Effector memory CD8-positive, alpha-beta T cell (primary cell): ENCODE measurements at regions not wholly inside any gene's neighbourhood (a gene's known extent, or its start where the extent isn't known, plus 50 kb on each side); places are given as distances from the start of the nearest gene placed in this dataset.

Source experiments
- ATAC-seq: fragments of 150-1000 bp; cut with Tn5 transposase; replicated peaks from 2 replicates; pipeline ENCODE4 v1.10.0; 2021; ENCODE audit warnings: mild to moderate bottlenecking, moderate library complexity
- DNase-seq, 3 experiments: peaks; one replicate each; pipeline ENCODE4 v3.0.0; 2021
- H3K27ac Mint-ChIP-seq, 2 donors: one replicate each; pipeline ENCODE4 v1.8.0; 2022; ENCODE audit warnings: mild to moderate bottlenecking in 2 of 2, mixed read lengths in 2 of 2, moderate library complexity in 2 of 2
- H3K27me3 Mint-ChIP-seq, 2 donors: one replicate each; pipeline ENCODE4 v1.8.0; 2022; ENCODE audit warnings: mixed read lengths in 2 of 2
- H3K36me3 Mint-ChIP-seq: one replicate; pipeline ENCODE4 v1.8.0; 2022; ENCODE audit warnings: mild to moderate bottlenecking, moderate library complexity, mixed read lengths; ENCODE audit not compliant: insufficient read depth
- H3K4me1 Mint-ChIP-seq, 2 donors: one replicate each; pipeline ENCODE4 v1.8.0; 2022; ENCODE audit warnings: low read depth in 2 of 2, mixed read lengths in 2 of 2
- H3K4me3 Mint-ChIP-seq, 2 donors: one replicate each; pipeline ENCODE4 v1.8.0; 2022; ENCODE audit warnings: mild to moderate bottlenecking in 2 of 2, mixed read lengths in 2 of 2, moderate library complexity in 2 of 2
- H3K9me3 Mint-ChIP-seq, 2 donors: one replicate each; pipeline ENCODE4 v1.8.0; 2022; ENCODE audit warnings: mixed read lengths in 2 of 2

DNA sequence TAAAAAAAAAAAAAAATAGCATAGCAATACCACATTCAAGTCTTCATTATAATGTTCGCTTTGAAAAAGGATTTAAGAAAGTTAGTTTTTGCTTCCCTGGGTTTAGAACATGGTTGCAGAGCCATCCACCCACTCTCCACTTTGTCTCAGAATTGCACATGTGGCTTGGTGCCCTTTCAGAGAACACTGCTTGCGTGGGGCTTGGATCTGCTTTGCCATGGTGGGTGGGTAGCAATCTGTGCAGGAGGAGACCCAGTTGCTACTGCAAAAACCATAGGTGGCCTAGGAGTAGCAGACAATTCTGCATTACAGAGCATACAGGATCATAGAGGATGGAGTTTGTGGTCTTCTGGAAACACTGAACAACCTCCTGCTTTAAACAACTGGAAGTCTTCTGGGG lies 421.4 kb upstream of the CELF2 start:
- ATAC-seq (no peak), DNase-seq (no peak)
- H3K9me3 Mint-ChIP-seq: peaks cover 0 to 2% of the 10 kb centered on the region in 2 donors
- no peaks in the 10 kb centered on the region for H3K4me1 Mint-ChIP-seq
- H3K27me3 Mint-ChIP-seq: peaks cover 6 to 7% of the 10 kb centered on the region in 2 donors
- H3K4me3 Mint-ChIP-seq: no peak overlapping the region
- H3K27ac Mint-ChIP-seq: no peak overlapping the region
- H3K36me3 Mint-ChIP-seq: no peaks in the 10 kb centered on the region

DNA sequence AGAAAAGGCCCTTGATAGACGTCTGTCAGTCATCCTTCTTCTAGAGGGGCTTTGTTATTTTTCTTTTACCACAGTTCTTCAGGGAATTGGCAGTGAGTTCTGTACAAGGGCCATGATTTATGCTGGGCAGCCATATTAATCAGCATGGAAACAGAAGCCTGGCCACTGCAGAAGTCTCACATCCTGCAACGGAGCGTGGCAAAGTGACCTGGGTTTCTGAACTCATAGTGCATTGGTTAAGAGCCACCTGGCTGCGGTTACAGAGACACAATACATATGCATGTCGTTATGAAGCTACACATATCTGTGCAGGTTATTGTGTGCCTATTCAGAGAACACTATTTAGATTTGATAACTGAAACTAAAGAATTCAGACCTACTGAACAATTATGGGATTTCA lies 419.4 kb upstream of the CELF2 start:
- Mint-ChIP-seq H3K9me3 (peaks cover 0 to 2% of the 10 kb centered on the region in 2 donors), H3K4me1 (no peaks in the 10 kb centered on the region), H3K4me3 (no peak overlapping the region), H3K27ac (no peak overlapping the region), H3K36me3 (no peaks in the 10 kb centered on the region), H3K27me3 (peaks cover 6 to 7% of the 10 kb centered on the region in 2 donors)
- no peak for DNase-seq
- no peak for ATAC-seq

DNA sequence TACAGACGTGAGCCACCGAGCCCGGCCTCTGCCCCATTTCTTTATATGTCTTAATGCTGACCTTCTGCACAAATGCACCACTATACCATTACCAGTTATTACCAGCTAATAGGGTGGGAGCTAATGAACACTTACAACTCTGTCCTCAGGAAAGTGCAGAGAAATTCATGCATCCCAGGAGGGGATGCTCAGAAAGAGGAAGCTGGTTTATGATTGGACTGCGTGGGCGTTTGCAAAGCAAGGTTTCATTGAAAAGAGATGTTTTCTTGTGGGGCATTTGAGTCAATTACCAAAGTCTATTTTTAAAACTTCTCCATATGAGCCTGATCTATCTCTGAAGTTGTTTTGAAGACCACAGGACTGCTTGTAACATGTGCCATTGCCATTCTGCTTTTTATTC lies 417.7 kb upstream of the CELF2 start:
- no peaks in the 10 kb centered on the region for H3K4me1 Mint-ChIP-seq
- H3K27ac Mint-ChIP-seq: no peak overlapping the region

DNA sequence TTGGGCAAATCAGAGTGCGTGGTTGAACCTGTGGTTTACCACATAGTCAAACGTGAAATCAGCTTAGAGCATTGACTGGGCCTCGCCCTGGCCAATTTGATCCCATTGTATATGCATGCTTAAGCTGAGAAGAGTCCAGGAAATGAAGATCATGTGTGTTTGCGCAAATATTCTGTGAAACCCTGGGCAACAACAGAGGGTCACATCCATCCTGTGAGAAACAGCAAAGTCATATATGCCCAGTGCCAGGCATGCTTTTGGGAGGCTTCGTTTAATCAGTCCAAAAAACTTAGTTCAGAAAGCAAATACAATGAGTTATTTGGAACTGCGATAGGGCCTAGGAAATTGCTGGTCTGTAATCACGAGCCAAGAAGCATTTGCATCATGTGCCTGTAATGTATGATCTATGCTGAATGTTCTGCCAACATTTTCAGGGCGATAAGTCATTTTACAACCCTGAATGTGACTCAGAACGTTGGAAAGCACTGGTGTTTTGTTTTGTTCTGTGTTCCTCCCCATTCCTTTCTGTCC lies 412.1 kb upstream of the CELF2 start:
- peaks cover 6 to 8% of the 10 kb centered on the region in 2 donors for H3K27me3 Mint-ChIP-seq
- H3K4me3 Mint-ChIP-seq: no peak overlapping the region
- ATAC-seq (no peak), DNase-seq (no peak)
- H3K36me3 Mint-ChIP-seq: peaks cover 3% of the 10 kb centered on the region
- no peaks in the 10 kb centered on the region for H3K9me3 Mint-ChIP-seq
- H3K27ac Mint-ChIP-seq: no peak overlapping the region
- no peaks in the 10 kb centered on the region for H3K4me1 Mint-ChIP-seq

More for the DNA sequence above, 417.7 kb upstream of the CELF2 start:
- ATAC-seq (no peak), DNase-seq (no peak)
- Mint-ChIP-seq H3K27me3 (peaks cover 6 to 7% of the 10 kb centered on the region in 2 donors), H3K4me3 (no peak overlapping the region), H3K36me3 (no peaks in the 10 kb centered on the region), H3K9me3 (no peaks in the 10 kb centered on the region)

DNA sequence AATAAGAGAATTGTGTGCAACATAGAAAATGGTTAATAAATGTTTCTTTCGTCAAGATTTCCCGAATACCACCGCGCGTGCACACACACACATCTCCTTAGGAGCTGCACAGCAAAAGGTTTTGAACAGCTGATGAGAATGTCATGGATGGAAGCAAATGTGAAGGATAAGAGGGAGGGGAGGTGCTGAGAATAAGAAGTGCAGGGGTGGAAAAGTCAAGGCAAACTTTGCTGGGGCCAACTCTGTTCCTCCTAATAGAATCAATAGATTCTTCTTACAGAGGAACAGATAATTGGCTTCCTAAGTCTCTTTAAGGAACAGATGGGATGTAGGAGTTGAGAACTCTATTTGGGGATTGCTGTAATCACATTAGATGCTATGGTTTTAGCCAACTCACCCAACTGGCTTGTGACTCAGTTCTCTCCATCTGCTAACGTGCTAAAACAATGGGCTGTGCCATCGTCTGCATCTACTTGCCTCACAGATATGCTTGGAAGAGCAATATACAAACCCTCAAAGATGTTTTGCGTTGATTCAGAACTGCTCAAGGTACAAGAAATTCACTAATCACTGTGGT lies 408.2 kb upstream of the CELF2 start:
- no peak overlapping the region for H3K4me3 Mint-ChIP-seq
- H3K36me3 Mint-ChIP-seq: peaks cover 3% of the 10 kb centered on the region
- H3K27me3 Mint-ChIP-seq: peaks cover 0 to 8% of the 10 kb centered on the region in 2 donors
- ATAC-seq (no peak), DNase-seq (no peak)
- no peaks in the 10 kb centered on the region for H3K4me1 Mint-ChIP-seq
- no peaks in the 10 kb centered on the region for H3K9me3 Mint-ChIP-seq
- H3K27ac Mint-ChIP-seq: no peak overlapping the region

DNA sequence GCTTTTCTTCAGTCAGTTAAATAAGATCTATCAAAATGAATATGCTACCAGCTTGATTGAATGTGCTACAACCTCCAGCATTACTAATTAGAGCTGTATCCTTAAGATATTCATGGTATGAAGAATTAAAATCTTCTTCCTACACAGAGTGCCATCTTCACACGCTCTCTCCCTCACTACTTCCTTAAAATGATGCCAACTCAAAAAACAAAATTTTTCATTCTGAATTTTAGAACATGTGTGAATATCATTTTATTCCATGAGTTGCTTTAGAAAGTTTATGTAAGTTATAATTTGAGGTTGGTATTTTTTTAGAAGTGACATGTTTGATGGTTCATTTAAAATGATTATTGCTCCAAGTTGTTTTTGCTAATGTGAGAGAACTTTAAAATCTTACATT lies 407.5 kb upstream of the CELF2 start:
- ATAC-seq (no peak), DNase-seq (no peak)
- H3K9me3 Mint-ChIP-seq: no peaks in the 10 kb centered on the region
- no peak overlapping the region for H3K4me3 Mint-ChIP-seq
- H3K36me3 Mint-ChIP-seq: peaks cover 3% of the 10 kb centered on the region
- H3K27me3 Mint-ChIP-seq: peaks cover 0 to 8% of the 10 kb centered on the region in 2 donors
- no peaks in the 10 kb centered on the region for H3K4me1 Mint-ChIP-seq
- no peak overlapping the region for H3K27ac Mint-ChIP-seq

DNA sequence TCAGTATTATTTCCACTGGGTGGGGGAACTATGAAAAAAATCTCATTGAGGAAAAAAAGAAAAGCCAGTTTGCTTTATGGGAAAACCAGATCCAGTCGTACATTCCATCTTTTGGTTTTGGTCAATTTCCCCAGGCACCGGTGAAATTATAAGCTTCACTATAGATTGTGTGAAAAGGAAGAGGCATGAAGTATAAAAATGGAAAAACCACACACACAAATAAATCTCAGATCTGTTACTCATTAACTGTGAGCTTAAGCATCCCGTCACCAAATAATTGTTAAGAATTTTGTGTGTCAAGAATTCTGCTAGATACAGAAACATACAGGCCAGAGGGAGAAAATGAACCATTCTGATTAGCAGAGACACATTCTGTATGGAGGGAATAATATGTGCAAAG lies 405.5 kb upstream of the CELF2 start:
- ATAC-seq: no peak
- H3K4me3 Mint-ChIP-seq: no peak overlapping the region

DNA sequence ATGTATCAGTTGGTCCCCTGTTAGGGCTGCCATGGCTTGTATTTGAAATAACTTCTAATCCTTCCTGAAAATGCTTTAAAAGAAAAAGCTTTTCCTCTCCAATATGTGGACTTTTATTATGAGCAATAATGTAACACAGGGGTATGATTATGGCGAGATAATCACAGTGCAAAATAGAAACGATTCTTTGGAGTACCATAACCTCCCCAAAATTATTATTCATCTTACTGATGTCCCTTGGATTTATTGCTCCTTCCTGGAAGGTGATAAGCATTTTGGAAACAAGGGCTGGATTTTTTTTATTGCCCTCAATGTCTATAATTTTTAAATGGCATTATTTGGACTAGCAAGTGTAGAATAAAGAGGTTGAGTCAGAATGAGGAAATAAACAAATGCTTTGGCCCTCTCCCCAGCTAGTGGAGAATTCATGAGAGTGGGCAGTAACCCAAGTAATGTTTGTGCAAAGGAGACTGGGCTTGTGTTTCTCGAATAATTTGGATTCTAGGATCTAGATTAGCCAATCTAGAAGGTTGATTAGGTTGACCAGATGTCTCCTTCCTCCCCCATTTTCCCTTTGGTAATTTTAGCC lies 403.9 kb upstream of the CELF2 start:
- no peak for DNase-seq
- Mint-ChIP-seq H3K9me3 (no peaks in the 10 kb centered on the region), H3K27ac (no peak overlapping the region), H3K36me3 (no peaks in the 10 kb centered on the region), H3K27me3 (peaks cover 0 to 7% of the 10 kb centered on the region in 2 donors), H3K4me1 (no peaks in the 10 kb centered on the region), H3K4me3 (no peak overlapping the region)
- no peak for ATAC-seq

More for the DNA sequence above, 405.5 kb upstream of the CELF2 start:
- Mint-ChIP-seq H3K27me3 (peaks cover 0 to 8% of the 10 kb centered on the region in 2 donors), H3K27ac (no peak overlapping the region), H3K9me3 (no peaks in the 10 kb centered on the region), H3K4me1 (no peaks in the 10 kb centered on the region), H3K36me3 (peaks cover 3% of the 10 kb centered on the region)
- no peak for DNase-seq

DNA sequence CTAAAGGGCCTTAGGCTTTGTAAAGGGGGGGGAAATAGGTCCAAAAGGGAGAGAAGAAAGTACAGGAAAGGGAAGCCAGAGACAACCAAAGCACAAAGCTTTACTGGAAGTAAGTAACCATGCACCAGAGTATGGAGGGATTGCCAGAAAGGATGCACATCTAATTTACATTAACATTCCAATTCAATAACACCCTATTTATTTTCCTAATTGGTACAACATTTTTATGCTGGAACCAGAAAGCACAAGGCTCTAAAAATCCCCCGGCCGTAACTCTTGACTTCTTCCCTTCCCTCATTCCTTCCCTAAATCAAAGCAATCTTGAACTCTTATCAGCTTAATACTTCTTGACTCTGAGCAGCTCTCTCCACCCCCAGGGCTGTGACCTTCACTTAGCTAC lies 400.0 kb upstream of the CELF2 start:
- DNase-seq (no peak), ATAC-seq (no peak)
- H3K36me3 Mint-ChIP-seq: no peaks in the 10 kb centered on the region
- no peaks in the 10 kb centered on the region for H3K27me3 Mint-ChIP-seq
- no peak overlapping the region for H3K27ac Mint-ChIP-seq
- no peak overlapping the region for H3K4me3 Mint-ChIP-seq
- H3K4me1 Mint-ChIP-seq: no peaks in the 10 kb centered on the region
- peaks cover 0 to 2% of the 10 kb centered on the region in 2 donors for H3K9me3 Mint-ChIP-seq

DNA sequence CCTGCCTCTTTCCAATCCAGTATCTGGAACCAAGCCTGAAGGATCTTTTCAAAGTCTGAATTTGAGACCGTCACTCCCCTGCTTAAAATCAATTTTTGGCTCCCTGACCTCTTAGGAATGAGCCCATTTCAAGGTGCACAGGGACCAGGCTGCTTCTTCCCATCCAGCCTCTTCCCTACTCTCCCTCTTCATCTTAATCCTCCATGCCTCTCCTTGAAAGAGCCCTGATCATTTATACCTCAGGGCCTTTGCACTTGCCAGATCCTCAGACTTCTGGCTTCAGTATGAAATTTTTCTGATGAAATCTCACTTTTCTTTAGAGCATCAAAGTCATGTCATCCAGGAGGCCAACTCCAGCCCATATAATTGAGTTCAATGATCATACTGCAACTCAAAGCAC lies 399.5 kb upstream of the CELF2 start:
- no peaks in the 10 kb centered on the region for H3K36me3 Mint-ChIP-seq
- DNase-seq (no peak), ATAC-seq (no peak)
- no peaks in the 10 kb centered on the region for H3K27me3 Mint-ChIP-seq
- no peaks in the 10 kb centered on the region for H3K4me1 Mint-ChIP-seq
- H3K4me3 Mint-ChIP-seq: no peak overlapping the region
- no peak overlapping the region for H3K27ac Mint-ChIP-seq
- H3K9me3 Mint-ChIP-seq: peaks cover 0 to 2% of the 10 kb centered on the region in 2 donors

DNA sequence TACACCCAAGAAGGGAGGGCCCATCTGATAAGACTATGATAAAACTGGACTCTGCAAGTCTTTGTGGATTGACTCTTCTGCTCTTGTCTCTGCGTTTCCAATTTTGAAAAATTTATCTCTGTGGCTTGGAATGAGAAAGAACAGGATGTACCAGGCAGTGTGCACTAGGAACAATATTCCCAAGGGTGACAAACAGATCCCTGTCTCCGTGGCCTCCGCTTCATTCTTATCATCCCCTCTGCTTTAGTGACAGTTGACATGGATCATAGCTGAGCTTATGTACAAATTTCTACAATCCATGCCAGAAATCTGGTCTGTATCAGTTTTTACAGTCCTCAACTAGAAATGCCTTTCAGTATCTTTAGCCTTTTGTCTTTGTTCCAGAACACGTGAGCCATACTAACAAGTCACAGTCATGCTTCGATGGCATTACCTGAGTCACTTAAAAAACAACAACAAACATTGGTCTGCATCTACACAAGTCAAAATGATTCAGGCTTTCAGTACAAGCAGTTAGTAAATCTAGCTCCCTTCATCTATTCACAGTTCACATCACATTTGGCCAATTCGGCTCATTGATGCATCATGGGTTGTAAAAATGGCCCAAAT lies 393.6 kb upstream of the CELF2 start:
- DNase-seq: no peak
- peaks cover 0 to 2% of the 10 kb centered on the region in 2 donors for H3K9me3 Mint-ChIP-seq
- no peaks in the 10 kb centered on the region for H3K4me1 Mint-ChIP-seq
- no peak for ATAC-seq
- no peak overlapping the region for H3K4me3 Mint-ChIP-seq
- H3K27ac Mint-ChIP-seq: no peak overlapping the region
- no peaks in the 10 kb centered on the region for H3K36me3 Mint-ChIP-seq
- H3K27me3 Mint-ChIP-seq: no peaks in the 10 kb centered on the region

DNA sequence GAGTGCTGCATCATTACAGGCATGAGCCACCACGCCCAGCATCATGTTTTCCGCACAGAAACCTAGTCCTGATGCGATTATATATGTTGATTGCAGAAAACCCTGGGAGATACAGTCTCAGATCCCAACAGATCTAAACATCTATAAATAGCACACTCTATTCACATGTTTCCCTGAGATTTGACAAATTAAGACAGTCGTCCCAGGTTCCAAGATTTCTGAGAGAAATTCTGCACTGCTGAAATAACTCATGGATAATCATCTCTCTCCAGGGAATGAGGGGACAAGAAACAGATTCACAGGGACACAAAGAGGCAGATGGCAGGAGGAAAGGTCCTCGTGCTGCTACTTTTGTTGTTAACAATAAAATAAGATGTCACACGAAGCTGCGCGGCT lies 393.1 kb upstream of the CELF2 start:
- ATAC-seq: no peak
- no peaks in the 10 kb centered on the region for H3K4me1 Mint-ChIP-seq
- no peaks in the 10 kb centered on the region for H3K27me3 Mint-ChIP-seq
- no peak overlapping the region for H3K27ac Mint-ChIP-seq
- peaks cover 0 to 2% of the 10 kb centered on the region in 2 donors for H3K9me3 Mint-ChIP-seq
- no peak overlapping the region for H3K4me3 Mint-ChIP-seq
- no peak for DNase-seq
- no peaks in the 10 kb centered on the region for H3K36me3 Mint-ChIP-seq

DNA sequence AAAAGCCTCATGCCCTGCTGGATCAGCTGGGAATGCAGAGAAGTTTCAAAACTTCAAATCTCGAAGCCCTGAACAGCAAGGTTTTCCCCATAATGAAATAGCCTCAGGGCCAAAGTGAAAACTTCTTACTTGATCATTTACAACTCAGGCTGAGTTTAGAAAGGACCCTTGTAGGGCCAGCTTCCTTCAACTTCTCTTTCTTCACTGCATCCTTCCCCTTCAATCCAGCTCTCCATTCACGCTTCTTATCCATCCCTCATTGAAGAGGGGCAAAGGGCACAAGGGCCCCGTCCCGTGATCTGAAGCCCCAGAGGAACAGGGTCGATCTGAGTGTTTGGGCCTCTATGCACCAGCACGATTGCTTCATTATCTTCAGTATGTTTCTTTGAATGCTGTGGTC lies 392.2 kb upstream of the CELF2 start:
- no peak overlapping the region for H3K27ac Mint-ChIP-seq
- no peaks in the 10 kb centered on the region for H3K4me1 Mint-ChIP-seq
- ATAC-seq (no peak), DNase-seq (no peak)
- peaks cover 0 to 7% of the 10 kb centered on the region in 2 donors for H3K27me3 Mint-ChIP-seq
- H3K36me3 Mint-ChIP-seq: no peaks in the 10 kb centered on the region
- H3K4me3 Mint-ChIP-seq: no peak overlapping the region
- H3K9me3 Mint-ChIP-seq: no peaks in the 10 kb centered on the region

DNA sequence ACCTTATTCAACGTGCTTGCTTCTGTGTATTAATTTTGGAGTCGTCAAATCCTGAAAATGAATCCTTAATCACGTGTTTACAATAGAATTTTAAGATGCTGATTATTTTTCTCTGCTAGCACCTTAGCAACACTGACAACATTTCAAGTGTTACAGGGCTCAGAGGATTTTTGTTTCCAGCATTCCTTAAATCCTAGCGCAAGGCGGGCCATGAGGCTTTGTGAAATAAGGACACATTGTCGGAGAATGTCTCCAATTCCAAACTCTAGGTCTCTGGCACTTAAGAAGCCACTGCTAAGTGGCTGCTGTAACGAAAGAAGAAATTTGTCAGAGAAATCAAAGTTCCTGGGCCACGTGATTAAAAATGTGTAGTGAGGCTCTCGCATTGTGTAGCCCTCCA lies 390.9 kb upstream of the CELF2 start:
- Mint-ChIP-seq H3K27ac (no peak overlapping the region), H3K27me3 (peaks cover 0 to 7% of the 10 kb centered on the region in 2 donors), H3K4me1 (no peaks in the 10 kb centered on the region), H3K36me3 (no peaks in the 10 kb centered on the region), H3K4me3 (no peak overlapping the region), H3K9me3 (no peaks in the 10 kb centered on the region)
- ATAC-seq (no peak), DNase-seq (no peak)
